NCI-H2081 treated with DMSO at 0.1 percent for 48 hours (cell line): ENCODE measurements at regions not wholly inside any gene's neighbourhood (a gene's known extent, or its start where the extent isn't known, plus 50 kb on each side); places are given as distances from the start of the nearest gene placed in this dataset.
A peak's percentile ranks its signal among the peaks of the same experiment; 100 is the strongest.

ENCODE experiments used
- DNase-seq: peaks from one replicate; lab custom pipeline; 2025; lab: John Stamatoyannopoulos, UW

- DNase-seq, result no peak
Observed at GRCh38 chr5:167485061-167485774, 806.2 kb upstream of the WWC1 start.

DNA sequence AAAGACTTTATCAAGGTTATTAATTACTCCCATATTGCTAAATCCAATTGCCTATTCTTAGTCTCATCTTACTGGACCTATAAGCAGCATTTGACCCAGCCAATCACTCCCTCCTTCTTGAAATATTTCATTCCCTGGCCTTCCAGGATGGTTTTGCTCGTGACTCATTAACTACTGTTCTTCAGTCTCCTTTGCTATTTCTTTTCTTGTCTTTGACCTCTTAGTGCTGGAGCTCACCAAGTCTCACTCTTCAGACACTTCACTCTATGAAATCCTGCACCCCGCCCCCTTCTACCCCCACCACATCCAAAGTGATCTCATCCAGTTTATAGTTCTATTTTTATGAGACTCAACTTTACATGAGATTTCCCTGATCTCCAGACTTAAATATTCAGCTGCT lies 803.1 kb upstream of the WWC1 start:
- DNase-seq, result no peak

DNA sequence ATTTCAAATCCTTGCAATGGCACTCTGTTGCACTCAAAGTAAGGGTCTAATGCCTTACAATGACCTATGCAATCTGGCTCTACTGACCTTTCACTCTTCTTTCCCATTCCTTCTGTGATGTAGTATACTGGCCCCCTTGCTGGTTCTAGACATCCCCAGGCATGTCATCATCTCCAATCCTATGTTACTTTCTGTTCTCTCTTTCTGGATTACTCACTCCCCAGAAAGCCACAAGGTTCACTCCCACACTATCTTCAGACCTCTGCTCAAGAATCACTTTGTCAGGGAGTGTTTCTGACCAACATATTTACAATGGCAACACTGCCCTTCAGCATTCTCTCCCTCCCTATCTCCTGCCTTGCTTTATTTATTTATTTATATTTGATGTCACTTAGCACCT lies 802.2 kb upstream of the WWC1 start:
- DNase-seq, result no peak

DNA sequence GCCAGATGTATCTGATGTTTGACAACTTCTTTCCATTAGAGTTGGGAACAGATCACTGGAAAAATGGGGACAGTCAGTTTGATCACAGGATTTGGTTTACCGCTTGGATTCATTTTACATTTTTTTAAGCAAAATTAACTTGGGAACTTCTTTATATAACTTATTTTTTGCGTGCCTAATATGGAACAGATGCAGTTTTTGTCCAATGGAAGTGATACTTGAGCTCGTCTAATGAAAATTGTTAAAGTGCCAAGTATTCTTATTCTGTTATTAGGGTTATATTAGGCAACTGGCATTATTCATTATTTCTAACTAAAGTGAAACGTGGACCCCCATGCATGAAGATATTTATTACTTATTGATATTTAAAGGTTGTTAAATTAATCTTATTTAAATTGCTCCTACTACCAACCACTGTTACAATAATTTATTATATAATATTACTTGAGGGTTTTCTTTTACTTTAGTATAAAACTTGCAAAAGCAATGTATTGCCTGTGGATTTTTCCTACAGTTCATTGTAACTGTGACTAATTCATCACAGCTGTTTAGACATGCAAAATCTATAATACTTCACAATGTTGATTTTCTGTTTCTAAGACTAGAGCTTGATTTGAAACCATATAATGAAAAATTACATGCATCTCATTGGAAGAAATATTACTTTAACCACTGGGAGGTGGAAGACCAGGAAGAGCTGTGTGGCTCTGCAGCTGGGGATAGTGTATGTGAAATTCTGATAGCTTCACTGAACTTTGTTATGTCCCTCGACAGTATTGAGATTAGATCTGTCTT lies 787.3 kb upstream of the WWC1 start:
- no peak for DNase-seq

DNA sequence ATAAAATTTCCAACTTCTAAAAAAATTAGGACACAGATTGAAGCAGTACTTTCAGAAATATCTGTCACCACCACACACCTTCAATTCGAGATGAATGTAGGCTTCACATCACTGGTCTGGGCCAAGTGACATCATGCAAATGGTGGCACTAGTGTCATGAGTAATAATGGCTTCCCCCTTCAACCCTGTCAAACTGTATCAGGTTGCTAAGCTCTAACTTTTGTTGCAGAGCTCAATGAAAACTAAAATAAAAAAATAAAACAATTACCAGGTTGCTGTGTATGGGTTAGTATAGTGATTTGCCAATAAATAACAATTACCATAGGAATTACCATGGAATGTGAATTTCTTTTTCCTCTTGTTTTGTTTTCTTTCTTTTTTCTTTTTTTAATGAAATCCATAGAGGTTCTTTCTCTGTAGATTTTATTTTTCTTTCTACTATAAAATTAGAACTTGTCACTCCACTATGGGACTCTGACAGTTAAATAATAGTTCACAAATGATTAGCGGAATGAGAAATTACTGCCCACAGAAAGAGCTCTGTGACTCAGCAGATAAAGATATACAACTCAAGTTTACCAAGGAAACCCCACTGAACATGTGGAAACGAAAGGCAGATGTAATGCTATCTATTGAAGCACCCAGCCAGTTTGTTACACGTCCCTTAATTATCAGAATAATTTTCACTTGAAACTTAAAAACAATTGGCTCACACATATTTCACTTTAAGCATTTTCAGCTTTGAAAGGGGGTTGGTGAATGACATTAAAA lies 783.8 kb upstream of the WWC1 start:
- DNase-seq, result no peak

DNA sequence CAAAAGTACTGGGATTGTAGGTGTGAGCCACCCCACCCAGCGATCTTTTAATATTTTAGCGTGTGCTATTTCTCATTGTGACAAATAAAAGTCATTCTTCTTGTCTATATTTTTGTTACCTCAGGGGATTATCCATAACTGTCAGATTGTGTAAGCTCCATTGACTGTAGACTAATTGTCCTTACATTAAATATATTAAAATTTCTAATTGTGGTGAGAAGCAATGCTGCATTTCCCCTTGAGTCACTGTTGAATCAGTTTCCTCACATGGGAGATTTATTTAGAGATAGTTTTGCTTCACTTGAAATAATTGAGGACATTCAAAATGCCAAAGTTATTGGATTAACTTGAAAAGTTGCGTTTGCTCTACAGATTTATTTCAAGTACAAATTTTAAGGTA lies 782.4 kb upstream of the WWC1 start:
- no peak for DNase-seq

DNA sequence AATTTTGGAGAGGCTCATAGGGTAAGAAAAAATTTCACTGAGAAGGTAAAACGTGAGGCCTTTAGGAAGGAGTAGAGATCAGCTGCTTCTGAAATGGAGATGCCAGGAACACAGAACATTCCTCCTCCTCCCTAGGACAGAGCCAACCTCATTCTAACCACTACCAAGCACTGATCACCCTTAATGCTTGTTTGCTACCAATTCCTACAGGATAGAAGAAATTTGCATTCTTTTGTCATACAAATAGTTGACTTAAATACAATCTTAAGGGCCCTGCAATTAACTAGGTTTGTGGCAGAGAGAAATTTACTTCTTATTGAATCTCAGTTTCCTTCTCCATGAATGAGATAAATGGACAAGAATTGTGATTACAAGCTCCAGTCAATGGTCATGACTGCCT lies 780.2 kb upstream of the WWC1 start:
- DNase-seq, result no peak

GRCh38 chr5:167512111-167512510 lies 779.3 kb upstream of the WWC1 start:
- DNase-seq, result no peak

- DNase-seq, result peak; percentile 97
Observed at GRCh38 chr5:167513381-167513780, 778.1 kb upstream of the WWC1 start.

DNA sequence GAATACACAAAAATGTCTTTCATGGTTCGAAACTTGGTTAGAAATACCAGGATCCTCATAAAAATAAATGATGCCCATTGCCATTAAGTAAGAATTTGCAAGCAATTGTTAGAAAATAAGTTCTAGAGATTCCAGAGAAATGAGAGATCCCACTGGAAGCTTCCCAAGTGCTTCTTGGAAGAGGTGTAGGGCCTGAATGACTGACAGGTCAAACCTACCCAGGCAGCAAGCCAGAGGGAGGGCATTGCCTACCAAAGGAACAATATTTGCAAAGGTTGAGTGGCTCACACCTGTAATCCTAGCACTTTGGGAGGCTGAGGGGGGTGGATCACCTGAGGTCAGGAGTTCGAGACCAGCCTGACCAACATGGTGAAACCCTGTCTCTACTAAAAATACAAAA lies 777.0 kb upstream of the WWC1 start:
- DNase-seq, result no peak

- no peak for DNase-seq
Observed at GRCh38 chr5:167525004-167525403, 766.4 kb upstream of the WWC1 start.

GRCh38 chr5:167528651-167529050 lies 762.8 kb upstream of the WWC1 start:
- DNase-seq, result no peak

- DNase-seq, result no peak
Observed at GRCh38 chr5:167530548-167530947, 760.9 kb upstream of the WWC1 start.

GRCh38 chr5:167533814-167534795 lies 757.3 kb upstream of the WWC1 start:
- no peak for DNase-seq

GRCh38 chr5:167539747-167540146 lies 751.7 kb upstream of the WWC1 start:
- no peak for DNase-seq

DNA sequence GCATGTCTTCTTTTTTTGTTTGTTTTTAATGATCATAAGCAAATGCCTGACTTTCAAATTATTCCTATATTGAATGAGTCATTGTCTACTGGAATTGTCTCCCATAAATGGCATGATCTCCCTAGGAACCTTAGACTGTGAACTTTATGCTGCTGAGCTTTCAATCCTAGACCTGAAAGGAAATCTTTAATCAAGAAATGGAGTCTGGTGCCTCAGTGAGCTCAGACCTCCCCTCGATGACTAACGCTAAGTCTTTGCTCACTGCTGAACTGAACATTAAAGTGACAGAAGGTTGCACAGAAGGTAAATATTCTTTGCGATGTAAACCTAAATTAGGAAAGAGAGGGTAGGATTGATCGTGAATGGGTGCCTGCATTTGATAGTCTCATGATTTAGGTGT lies 745.2 kb upstream of the WWC1 start:
- DNase-seq, result peak; percentile 14

DNA sequence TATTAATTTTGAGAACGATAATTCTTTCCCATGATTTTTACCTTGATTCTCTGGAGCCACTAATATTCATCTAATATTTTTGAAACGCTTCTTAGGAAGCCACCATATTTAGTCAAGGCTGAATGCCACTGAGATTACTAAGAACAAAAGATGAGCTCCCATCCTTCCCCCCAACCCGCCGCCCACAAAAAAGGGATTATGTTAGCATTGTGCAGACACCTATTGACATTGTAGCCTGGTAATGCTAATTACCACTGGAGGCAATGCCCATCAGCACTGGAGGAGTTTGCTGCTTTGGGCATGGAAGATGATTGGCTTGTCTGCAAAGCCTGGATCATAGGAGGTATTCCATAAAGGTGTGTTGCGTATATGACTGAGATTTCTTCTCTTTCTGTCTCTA lies 739.1 kb upstream of the WWC1 start:
- DNase-seq, result no peak

DNA sequence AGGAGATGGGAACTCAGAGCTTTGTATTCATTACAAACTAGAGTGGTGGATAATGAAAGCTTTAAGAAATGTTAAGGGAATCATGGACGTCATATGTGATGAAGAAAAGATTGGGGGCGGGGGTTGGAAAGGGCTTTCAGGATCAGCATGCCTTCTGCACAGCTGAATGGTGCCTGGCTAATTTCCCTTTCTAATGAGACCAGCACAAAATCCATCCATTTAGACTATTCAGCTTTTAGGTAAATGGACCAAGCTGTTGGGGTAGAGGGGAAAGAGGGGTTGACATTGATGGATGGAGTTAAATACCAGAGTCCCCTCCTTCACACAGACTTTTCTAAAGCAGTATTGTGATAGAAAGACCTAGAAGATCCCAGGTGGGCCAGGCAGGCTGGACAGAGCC lies 737.9 kb upstream of the WWC1 start:
- no peak for DNase-seq

GRCh38 chr5:167554564-167555290 lies 736.7 kb upstream of the WWC1 start:
- DNase-seq, result no peak

DNA sequence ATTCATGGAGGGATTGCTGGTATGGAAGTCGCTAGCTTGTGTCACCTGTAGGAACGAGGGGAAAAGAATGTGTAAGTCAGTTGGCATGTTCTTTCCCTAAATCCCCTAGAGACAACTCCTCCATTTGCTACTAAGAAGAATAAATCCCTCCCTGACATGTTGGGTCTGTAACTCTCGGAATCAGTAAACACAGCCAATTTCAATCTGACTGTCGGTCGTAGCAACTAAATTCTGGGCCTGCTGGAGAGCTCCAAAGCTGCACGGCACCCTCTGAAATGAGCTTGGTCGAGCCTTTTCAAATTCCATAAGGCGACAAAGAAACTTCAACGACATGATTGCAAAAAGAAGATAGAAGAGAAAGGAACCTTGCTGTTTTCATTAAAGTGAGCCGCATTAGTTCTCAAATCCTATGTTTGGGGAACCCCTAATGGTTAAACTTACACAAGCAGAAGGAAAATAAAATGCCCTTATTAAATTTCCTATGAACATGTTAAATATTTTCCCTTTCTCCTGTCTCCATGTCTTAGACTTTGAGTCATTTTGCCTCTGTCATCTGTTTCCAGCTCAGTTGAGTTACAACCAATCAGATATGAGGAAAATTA lies 735.8 kb upstream of the WWC1 start:
- DNase-seq, result no peak

DNA sequence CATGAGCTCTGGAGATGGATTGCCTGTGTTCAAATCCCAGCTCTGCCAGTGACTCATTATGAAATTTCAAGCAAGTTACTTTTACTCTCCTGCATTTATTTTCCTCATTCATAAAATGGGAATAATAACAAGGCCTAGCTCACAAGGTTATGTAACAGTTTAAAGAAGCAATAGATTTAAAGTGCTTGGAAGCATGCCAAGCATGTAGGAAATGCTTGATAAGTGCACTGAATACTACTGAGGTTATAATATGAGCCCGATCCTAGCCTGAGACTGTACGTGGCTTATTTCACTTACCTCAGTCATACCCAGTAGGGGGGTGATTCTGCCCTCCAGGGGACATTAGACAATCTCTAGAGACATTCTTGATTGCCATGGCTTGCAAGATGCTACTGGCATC lies 734.1 kb upstream of the WWC1 start:
- DNase-seq, result no peak
